HTR-8/SVneo (cell line): ENCODE measurements at regions not wholly inside any gene's neighbourhood (a gene's known extent, or its start where the extent isn't known, plus 50 kb on each side); places are given as distances from the start of the nearest gene placed in this dataset.
A peak's percentile ranks its signal among the peaks of the same experiment; 100 is the strongest.

Experiments used
- DNase-seq: peaks from one replicate; pipeline ENCODE4 v3.0.0; 2011; ENCODE audit warnings: low spot score, mixed read lengths; ENCODE audit not compliant: insufficient read length
- FAIRE-seq: peaks from 2 replicates; lab custom pipeline; 2011; peaks lifted over from hg19 to GRCh38; lab: Jason Lieb, UNC

DNA sequence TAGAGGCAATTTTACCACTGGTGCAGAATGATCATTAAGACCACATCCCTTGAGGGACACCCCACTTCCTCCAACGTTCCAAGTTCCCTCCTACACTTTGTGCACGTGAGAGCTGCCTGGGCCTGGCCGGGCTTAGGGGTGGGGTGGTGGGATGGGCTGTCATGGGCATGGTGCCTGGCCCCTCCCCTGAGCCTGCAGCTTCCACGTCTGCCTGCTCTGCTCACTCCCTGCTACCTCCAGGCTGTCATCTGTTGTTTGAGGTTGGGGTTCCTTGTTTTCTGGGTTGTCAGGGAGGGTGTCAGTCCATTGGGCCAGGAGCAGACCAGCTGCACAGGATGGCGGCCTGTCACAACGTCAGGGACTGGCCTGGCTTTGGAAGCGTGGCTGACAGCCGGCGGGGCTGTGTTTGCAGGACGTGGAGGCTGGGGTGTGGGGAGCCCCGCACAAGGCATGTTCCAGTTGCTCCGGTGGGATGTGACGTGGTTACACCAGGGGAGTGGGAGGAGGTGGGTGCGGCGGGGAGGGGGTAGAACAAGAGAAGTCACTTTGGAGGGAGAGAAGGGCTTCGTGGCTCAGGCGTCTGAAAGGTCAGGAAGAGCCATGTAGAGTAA lies 72.3 kb downstream of the RTP5 start:
- no peak for DNase-seq
- FAIRE-seq, result no peak

DNA sequence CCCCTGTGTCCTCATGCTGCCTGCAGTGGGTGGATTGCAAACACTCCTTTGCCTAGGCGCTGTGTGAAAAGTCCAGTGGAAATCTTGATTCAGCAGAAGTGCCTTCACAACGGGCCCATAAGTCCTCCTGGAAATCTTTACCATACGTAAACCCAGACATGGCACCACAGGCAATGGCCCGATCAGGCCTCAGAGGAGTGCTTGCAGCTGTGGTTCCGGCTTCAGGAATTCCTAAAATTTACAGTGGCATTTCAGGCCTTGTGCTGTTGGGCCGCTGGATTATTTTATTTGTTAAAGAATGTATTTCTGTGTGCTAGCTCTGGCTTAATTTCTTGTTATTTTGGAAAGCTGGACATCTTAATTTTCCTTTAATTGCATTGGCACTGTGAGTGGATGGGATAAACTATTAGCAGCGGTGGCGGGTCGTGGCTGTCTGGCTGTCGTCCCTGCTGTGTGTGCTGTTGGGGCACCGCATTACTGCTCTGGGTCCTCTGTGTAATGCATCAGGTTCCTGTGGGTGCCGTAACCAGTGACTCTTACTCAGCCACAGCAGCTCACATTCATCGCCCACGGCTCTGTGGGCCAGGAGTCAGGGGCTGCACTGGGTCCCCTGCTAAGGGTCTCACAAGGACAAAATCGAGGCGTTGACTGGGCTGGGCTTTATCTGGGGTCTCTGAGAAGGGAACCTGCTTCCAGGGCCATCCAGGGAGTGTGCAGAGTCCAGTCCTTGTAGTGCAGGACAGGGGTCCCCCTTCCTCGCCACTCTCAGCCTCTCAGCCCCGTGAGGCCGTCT lies 73.1 kb downstream of the RTP5 start:
- DNase-seq, result no peak
- FAIRE-seq, result no peak

DNA sequence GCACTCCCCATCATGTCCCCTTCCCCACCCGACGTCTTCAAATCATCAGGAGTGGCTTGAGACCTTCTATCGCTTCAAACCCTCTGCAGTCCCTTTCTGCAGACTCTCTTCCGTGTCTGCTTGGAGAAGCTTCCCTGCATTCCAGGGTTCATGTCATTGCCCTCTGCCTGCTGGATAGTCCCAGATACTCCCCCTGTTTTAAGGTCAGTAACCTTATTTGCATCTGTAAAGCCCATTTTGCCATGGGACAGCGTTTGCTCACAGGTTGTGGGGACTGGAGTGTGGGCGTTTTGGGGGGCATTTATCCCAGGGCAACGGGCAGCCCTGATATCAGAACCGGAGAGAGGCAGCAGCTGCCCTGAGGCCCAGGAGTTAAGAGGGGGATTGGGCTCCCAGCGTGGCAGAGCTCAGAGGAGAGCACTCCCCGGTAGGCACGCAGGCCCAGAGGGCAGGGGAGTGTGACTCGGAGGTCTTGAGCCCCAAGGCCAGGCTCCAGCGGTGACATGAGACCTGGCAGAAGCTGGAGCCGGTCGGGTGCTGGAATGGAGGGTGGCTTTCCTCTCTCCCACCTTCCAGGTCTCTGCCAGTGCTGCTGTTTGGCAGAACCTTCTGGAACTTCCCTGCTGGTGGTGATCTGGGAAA lies 73.8 kb downstream of the RTP5 start:
- no peak for DNase-seq
- FAIRE-seq, result no peak

DNA sequence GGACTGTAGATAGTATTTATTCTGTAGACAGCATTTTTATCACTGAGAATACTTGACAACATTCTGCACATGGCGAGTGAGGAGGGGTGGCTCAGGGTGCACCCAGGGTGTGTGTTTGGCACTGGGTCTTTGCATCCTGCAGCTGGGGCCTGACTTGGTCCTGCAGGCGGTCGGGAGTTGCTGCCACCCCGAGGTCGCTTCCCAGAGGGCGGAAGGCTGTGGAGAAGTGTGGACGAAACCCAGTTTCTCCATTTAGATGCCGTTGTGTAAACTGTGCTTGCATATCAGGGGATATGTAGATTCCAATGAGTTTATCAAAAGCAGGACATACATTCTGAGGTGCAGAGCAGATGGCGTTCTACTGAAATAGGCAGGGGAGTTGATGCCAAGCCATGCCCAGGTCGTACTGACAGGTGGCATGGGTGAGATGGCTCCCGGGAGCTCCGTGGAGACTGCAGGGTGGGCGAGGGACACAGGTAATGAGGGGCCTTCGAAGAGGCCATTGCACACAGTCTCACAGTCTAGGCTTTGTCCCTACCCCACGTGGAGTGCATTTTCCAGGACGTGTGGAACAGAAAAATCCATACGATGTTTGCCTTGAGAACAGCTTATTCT lies 74.5 kb downstream of the RTP5 start:
- no peak for DNase-seq
- no peak for FAIRE-seq

GRCh38 chr2:241944821-241945220 lies 75.3 kb downstream of the RTP5 start:
- FAIRE-seq (no peak), DNase-seq (no peak)

DNA sequence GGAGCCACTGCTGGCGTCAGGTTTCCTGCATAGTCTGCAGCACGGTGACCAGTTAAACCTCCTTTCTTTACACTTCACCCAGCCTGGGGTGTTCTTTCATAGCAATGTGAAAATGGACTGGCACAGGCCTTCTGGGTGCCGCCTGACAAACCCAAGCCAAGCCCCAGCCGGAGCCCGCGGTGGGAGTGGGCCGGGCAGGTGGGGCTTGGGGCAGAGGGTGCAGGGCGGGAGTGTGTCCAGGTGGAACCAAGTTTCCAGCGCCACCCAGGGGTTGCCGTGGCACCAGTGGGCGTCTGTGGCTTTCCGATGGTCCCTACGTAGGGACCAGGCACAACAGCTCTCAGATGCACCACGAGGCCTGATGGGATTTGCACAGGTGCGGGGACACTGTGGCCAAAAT lies 75.8 kb downstream of the RTP5 start:
- FAIRE-seq (no peak), DNase-seq (no peak)

DNA sequence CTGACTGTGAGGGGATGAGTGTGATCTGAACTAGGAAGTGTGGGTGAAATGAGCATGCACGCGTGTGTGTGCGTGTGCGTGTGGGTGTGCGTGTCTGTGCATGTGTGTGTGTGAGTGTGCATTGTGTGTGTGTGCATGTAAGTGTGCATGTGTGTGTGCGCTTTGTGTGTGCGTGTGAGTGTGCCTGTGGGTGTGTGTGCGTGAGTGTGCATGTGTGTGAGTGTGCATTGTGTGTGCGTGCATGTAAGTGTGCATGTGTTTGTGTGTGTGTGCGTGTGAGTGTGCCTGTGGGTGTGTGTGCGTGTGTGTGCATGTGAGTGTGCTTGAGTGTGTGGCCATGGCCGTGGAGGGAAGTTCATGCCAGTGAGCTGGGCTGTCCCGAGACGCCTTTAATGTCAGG lies 76.3 kb downstream of the RTP5 start:
- FAIRE-seq, result peak; percentile 97
- no peak for DNase-seq

DNA sequence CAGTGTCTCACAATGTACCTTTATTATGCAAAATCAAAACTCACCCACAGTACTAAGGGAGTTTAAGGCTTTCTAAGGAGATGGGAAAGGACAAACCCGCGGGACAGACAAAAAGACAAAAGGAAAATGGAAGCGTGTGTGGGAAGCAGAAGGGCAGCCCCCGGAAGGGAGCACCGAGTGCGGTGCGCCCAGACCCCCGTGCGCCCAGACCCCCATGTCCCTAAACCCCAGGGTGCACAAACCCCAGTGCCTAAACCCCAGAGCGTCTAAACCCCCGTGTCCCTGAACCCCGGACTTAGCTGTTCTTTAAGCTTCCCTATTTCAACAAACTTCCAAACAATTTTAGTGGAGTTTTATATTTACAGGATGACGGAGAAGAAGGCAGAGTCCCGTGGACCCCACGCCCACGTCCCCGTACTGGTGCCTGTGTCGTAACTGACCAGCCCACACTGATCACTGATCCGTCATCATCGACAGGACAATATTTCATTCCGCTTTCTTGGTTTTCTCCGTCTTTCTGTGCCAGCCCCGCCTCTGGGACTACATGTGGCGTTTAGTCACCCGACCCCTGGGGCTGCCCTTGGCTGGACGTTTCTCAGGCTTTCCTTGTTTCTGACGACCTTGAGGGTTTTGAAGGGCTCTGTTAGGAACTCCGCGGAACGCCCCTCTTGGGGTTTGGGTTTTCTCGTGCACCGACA lies 76.9 kb downstream of the RTP5 start:
- FAIRE-seq (no peak), DNase-seq (no peak)

DNA sequence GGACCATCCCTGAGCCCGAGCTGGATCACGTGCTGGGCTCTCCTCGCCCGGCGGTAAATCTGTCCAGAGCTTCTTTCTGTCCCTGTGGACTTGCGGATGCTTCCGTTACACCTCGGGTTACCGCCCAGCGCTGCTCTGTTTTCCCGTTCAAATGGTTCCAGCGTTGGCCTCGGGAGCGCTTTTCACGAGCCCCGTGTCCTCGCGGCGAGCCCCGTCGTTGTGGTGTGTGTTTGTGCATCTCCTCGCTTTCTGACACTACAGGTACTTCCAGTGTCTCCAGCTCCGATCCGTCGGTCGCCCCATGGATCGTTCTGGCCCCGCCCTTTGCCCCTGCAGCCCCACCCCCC lies 77.4 kb downstream of the RTP5 start:
- DNase-seq, result no peak
- FAIRE-seq, result no peak

GRCh38 chr2:241947401-241947800 lies 77.9 kb downstream of the RTP5 start:
- DNase-seq, result no peak
- no peak for FAIRE-seq

DNA sequence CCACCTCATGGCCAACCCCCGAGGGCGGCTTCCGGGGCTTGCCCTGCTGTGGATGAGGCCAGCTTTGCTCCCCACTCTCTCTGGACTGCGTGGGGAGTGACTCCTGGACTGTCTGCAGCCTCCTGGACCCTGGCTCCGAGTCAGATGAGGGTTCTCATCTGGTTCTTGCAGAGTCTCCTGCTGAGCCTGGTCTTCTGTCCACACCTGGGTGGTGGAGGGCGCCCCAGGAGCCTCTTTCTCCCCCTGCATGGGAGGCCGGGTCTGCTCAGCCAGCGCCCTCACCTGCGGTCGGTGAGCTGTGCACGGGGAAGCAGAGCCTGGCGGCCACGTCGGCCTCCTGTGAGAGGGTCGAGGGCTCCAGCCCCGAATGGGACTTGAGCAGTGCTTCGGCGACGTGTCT lies 78.3 kb downstream of the RTP5 start:
- DNase-seq, result no peak
- FAIRE-seq, result no peak

DNA sequence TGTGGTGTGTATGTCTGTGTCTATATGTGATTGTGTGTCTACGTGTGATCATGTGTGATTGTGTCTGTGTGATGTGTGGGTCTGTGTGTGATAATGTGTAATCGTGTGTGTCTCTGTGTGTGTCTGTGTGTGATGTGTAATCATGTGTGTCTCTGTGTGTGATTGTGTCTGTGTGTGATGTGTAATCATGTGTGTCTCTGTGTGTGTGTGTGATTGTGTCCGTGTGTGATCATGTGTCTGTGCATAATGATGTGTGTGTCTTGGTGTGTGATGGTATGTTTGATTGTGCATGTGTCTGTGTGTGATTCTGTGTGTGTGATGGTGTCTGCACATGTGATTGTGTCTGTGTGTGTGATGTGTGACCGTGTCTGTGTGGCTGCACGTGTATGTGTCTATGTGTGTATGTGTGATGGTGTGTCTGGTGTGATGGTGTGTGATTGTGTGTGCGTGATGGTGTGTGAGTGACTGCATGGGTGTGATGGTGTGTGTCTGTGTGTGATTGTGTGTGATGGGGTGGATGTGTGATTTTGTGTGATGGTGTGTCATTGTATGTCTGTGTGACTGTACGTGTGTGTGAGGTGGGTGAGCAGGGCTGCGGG lies 78.9 kb downstream of the RTP5 start:
- DNase-seq, result no peak
- peak; percentile 97 for FAIRE-seq

DNA sequence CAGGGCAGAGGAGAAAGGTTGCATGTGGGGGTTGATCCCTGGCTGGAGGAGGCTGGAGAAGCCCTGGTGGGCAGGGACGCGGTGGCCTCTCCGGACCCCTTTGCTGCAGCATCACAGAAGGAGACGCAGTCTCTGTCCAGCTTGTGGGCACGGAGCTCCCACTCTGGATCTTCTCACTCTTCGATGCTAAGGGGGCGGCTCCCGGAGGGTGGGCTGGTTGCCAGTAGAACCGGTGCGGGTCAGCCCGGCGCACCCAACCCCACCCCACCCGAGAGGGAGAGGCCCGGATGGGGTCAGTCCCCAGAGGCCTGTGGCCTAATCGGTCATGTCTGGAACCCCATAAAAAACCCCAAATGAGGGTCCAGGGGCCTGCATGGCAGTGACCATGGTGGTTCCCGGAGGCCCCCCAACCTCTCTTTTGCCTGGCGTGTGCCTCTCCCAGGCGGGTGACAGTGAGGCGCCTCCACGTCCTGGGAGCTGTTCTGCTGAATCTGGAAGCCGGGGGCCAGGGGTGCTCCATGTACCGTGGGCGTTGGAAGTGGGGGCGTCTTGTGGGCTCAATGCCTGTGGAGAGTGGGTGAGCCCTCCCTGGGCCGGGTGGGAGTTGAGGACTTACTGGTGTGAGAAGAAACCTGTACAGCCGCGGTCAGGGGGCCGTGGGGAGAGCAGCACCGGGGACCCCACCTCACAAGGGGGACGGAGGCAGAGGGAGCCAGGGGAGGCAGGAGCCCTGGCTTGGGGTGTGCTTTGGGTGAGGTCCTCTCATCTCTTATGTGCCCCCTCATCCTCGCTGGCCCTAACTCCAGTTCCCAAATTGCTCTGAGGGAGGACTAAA lies 79.6 kb downstream of the RTP5 start:
- DNase-seq (no peak), FAIRE-seq (no peak)

- FAIRE-seq (no peak), DNase-seq (no peak)
Observed at GRCh38 chr2:241949736-241950412, 80.3 kb downstream of the RTP5 start.

GRCh38 chr2:241950413-241951315 lies 81.1 kb downstream of the RTP5 start:
- FAIRE-seq, result peak; percentile 85
- peak; percentile 88 for DNase-seq

DNA sequence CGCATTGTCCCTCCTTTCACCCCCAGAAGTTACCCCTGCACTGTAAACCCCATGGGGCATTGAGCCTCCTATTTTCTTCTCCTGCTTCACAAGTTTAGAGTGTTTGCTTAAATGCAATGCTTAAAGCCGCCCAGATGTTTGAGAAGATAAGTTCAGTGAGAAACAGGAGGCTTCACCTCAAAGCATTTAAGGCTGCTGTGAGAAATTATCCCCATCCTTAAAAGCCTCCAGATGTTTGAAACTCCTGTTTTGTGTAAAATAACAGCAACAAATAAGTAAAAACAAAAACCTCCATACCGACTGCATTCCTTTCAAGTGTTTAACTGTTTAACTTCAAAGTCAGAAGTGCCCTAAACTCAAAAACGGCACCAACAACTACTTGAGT lies 81.8 kb downstream of the RTP5 start:
- FAIRE-seq (no peak), DNase-seq (no peak)

DNA sequence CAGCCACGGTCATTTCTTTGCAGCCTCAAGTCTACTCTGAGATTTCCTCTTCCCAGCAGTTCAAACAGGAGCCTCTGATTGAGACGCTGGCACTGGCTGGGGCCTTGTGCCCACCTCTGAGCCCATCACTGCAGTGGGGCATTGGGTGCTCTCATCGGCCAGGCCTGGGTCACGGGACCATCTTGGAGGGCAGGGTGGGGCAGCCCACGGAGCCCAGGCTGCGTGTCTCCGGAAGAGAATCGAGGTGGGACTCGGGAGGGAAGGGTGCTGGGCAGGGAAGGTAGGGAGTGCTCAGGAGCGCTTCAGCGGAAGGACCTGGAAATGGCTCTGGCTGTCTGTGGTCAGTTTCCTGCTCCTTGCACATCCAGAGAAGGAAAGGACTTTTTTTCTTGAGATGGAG lies 82.4 kb downstream of the RTP5 start:
- no peak for FAIRE-seq
- no peak for DNase-seq

GRCh38 chr2:241952816-241953215 lies 83.3 kb downstream of the RTP5 start:
- DNase-seq, result no peak
- FAIRE-seq, result no peak
